HT-29 (cell line): ENCODE measurements at regions not wholly inside any gene's neighbourhood (a gene's known extent, or its start where the extent isn't known, plus 50 kb on each side); places are given as distances from the start of the nearest gene placed in this dataset.
A peak's percentile ranks its signal among the peaks of the same experiment; 100 is the strongest.

Source experiments
- DNase-seq: peaks from one replicate; pipeline ENCODE4 v3.0.0-alpha.2; 2015; ENCODE audit warnings: low spot score

GRCh38 chr2:164091673-164092072, 355.9 kb upstream of the FIGN start:
- no peak for DNase-seq

DNA sequence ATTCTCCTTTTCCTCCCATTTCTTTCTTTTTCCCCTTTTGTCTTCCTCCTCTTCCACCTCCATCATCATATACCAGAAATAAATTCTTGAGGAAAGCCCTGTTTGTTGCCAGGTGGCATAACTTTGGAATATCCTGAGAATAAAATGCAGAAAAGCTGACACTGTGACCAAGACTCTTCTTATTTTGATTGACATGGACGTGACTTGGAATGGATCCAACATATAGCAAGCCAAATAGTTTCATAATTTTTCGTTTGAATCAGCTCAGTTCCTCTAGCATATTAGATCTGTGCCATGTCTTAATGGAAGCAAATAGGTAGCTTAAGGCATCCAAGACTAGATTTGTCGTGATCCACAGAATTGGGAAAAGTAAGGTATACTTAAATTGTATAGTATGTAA, 354.7 kb upstream of the FIGN start:
- no peak for DNase-seq

GRCh38 chr2:164084066-164084465, 348.3 kb upstream of the FIGN start:
- no peak for DNase-seq

GRCh38 chr2:164080486-164080885, 344.7 kb upstream of the FIGN start:
- no peak for DNase-seq

- DNase-seq, result no peak
Measured at GRCh38 chr2:164079258-164079657, 343.4 kb upstream of the FIGN start.

DNA sequence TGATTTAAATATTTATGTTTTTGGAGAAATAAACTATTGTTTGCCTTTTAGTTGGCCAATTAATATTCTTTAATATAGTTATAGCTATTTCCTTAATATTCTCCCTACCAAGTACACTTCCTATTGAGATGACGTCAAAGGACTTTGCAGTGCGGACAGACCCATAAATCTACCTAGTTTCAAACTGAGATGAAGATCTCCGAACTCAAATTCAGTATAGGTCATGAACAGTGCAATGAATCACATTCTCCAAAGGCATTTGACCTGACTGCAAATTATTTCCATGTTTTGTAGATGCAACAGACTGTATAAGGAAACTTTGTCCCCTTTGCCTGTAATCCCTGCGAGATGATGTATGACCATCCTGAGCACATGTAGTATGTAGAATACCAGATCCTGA, 342.6 kb upstream of the FIGN start:
- DNase-seq, result no peak

DNA sequence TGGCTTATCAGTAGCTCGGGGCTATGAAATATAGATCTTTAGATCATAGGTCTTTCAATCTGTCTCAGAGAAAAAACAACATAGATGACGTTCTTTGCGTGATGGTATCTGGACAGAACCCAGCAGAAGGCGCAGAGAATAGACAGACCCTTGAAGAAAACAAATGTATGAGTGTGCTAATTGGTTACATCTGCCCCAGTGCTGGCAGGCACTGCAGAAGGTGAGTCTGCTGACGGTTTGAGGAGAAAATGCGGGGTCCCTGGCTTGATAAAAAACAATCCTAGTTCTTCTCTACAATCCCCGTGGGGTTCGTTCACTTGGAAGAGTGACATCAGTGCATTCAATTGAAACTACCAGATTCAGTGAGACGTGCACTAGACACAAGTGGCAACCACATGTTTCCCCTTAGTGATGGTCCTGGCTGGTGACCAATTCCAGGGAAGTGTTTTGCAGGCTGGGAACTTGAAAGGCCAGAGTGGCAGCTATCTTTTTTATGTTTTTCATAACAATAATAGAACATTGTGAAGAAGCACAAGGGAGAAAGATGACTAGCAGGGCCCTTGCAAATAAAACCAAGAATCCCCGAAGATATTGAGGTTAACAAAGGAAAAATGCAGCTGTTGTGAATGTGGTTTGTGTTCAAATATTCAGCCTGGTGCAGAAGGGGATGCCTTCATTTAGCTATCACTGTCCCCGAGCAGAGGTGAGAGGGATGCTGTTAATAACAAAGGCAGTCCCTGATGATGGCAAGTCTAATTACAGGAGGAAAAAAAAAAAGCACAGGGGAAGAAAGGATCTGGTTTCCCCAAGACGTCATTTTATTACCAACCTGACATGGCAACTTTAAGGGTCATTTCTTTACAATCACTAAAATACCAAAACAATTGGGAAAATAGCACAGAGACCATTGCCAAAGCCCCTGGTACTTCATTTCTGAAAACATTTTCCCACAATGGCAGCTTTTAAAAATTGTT, 337.6 kb upstream of the FIGN start:
- DNase-seq, result no peak

- no peak for DNase-seq
Measured at GRCh38 chr2:164069540-164069939, 333.7 kb upstream of the FIGN start.

GRCh38 chr2:164068063-164068462, 332.3 kb upstream of the FIGN start:
- no peak for DNase-seq

DNA sequence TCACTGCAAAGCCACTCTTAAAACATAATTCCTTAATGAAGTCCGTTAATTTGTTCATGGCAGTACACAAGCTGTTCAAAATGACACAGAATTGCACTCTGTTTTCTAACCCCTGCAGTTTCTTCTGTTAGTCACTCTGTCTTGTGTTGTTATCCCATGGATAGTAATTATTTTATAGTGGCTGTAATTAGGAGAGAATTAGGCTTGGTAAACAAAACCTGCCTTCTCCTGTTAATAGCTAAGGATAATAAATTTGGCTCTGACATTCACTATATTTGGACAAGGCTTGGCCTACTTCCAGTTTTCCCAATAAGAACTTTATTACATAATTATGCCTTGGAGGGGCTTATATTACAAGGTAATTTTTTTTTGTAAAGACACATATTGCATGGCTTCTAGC, 330.3 kb upstream of the FIGN start:
- DNase-seq, result no peak

DNA sequence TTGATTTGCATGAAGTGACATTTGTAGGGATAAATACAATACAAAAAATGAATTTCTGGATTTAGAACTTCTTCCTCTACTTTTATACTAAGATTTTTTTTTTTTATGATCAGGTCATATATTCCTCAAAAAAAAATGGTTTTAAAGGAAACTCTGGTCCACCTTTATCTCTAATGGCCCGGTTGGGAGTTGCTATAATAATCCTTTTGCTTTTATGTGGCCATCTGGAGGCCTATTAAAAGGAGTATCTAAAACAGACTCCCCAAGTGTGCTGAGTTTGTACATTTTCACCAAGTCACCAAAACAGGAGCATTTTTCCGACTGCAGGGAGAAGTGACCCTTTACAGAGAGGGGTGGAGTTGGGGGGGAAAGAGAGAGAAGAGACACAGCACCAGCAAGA, 329.2 kb upstream of the FIGN start:
- DNase-seq, result no peak

GRCh38 chr2:164061129-164061746, 325.4 kb upstream of the FIGN start:
- peak; percentile 52 for DNase-seq

DNA sequence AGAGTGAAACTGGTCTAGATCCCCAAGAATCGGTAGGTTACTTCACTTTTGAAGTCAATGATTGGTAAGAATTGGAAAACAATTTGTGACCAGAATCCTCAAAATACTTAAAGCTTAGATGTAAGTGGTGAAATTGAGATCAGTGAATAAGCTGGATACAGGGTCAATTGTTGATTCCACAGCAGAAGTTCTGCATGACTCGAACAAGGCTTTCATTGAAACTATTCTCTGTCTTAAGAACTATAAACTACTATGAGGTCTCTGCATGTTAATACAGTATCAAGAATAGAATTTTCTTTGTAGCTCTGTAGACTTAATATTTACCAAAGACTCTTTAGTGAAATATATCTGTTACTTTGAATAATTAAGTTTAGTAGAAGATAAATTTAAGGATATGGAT, 324.2 kb upstream of the FIGN start:
- DNase-seq, result no peak

- DNase-seq, result no peak
Measured at GRCh38 chr2:164055623-164056022, 319.8 kb upstream of the FIGN start.

GRCh38 chr2:164054651-164055050, 318.8 kb upstream of the FIGN start:
- no peak for DNase-seq

- no peak for DNase-seq
Measured at GRCh38 chr2:164053021-164053420, 317.2 kb upstream of the FIGN start.

- no peak for DNase-seq
Measured at GRCh38 chr2:164052006-164052405, 316.2 kb upstream of the FIGN start.

- DNase-seq, result no peak
Measured at GRCh38 chr2:164048729-164049128, 312.9 kb upstream of the FIGN start.

DNA sequence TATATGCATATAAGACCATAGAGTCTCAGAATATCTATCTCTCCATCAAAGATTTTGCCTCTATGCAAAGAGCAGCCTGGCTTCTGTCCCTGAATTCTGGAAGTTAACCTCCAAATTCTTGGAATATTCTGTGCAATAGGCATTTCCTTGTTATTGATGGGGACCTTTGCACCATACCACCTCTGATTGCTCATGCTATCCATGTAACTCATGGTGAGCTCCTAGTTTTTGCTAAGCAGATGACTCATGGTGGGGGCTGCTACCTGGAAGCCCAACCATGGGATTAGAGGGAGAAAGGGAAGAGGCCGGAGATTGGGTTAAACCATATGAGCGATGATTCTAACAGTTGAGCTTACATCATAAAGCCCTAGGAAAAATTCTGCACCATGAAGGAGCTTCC, 310.2 kb upstream of the FIGN start:
- no peak for DNase-seq

DNA sequence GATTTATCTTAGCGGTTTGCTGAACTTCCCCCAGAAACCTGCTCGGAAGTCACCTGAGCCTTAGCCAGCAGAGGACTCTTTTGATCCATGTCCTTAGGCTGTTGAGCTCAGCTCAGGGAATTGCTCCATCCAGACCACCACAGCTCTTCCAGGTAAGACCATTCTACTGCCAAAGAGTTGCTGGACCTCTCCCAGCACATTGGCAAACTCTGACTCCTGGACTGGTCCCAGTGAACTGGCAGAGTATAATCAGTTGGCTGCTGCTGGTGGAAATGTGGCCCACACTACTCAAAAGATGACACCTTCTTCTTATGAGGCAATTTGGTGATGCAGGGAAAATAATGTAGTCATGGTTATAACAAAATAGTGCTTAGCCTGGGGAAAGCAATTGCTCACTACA, 308.8 kb upstream of the FIGN start:
- no peak for DNase-seq

- no peak for DNase-seq
Measured at GRCh38 chr2:164039270-164039669, 303.5 kb upstream of the FIGN start.

GRCh38 chr2:164032995-164033394, 297.2 kb upstream of the FIGN start:
- no peak for DNase-seq

GRCh38 chr2:164030623-164031022, 294.8 kb upstream of the FIGN start:
- no peak for DNase-seq
